K562 (cell line): ENCODE measurements at regions not wholly inside any gene's neighbourhood (a gene's known extent, or its start where the extent isn't known, plus 50 kb on each side); places are given as distances from the start of the nearest gene placed in this dataset.

ENCODE experiments used
- ATAC-seq: fragments of 200-7000 bp; cut with Tn5 transposase; 3 replicates; pipeline ENCODE4 v1.9.1; 2020; ENCODE audit warnings: moderate library complexity
- BruUV-seq: library from RNA; stranded (reverse); fragments of 400-500 nt; replicated peaks from 2 replicates; lab custom pipeline; 2021; lab: Mats Ljungman, UMichigan
- CTCF ChIA-PET: fragments of 300-600 bp; formaldehyde crosslinking; extraction: SDS; loops from one replicate; lab custom pipeline; 2021; ENCODE audit warnings: low intra/inter-chr PET ratio; lab: Yijun Ruan, JAX
- POLR2A ChIA-PET: fragments of 300-600, 350-650 bp; sonication (Branson Sonifier 250); formaldehyde crosslinking; extraction: SDS; loops from one replicate; lab custom pipeline; 2021; ENCODE audit warnings: antibody characterized with exemption, inconsistent platforms; lab: Yijun Ruan, JAX
- DNase-seq, 4 experiments: peaks; one replicate each; pipeline versions ENCODE4 v3.0.0 to v3.0.0-alpha.2; 2011 to 2018; ENCODE audit warnings: low spot score in 3 of 4, mixed read lengths in 3 of 4; ENCODE audit errors: extremely low read depth in 1 of 4
- FAIRE-seq: peaks from 2 replicates; lab custom pipeline; 2011; peaks lifted over from hg19 to GRCh38; lab: Jason Lieb, UNC
- H2AFZ ChIP-seq: 2 replicates; pipeline ENCODE4 v1.6.0; 2011; ENCODE audit warnings: low read depth, low read length, control low read depth, inconsistent platforms
- H3K27ac ChIP-seq: fragments of 200-600 bp; 3 replicates; pipeline ENCODE4 v1.8.0; 2011; ENCODE audit warnings: low read depth, mild to moderate bottlenecking, control low read depth, inconsistent platforms, low read length, moderate library complexity, mixed read lengths; ENCODE audit errors: extremely low read depth
- H3K27me3 ChIP-seq, 2 experiments: fragments of 300-600 bp in 1 of 2; 2 replicates in 1 of 2; 3 replicates in 1 of 2; pipeline versions ENCODE4 v1.6.0 to v1.8.0; 2011; ENCODE audit warnings: inconsistent platforms in 2 of 2, low read length in 2 of 2, mild to moderate bottlenecking in 1 of 2, mixed read lengths in 1 of 2, moderate library complexity in 1 of 2; ENCODE audit not compliant: control insufficient read depth in 2 of 2, insufficient read depth in 2 of 2
- H3K36me3 ChIP-seq: fragments of 300-600 bp; 3 replicates; pipeline ENCODE4 v1.8.0; 2011; ENCODE audit warnings: mild to moderate bottlenecking, low read length, inconsistent platforms; ENCODE audit not compliant: control insufficient read depth, insufficient read depth
- H3K4me1 ChIP-seq, 2 experiments: fragments of 200-600 bp in 1 of 2; replicated peaks in 1 of 2; 2 replicates in 1 of 2; 3 replicates in 1 of 2; pipeline versions ENCODE4 v1.5.1 to v1.8.0; 2011; ENCODE audit warnings: inconsistent platforms in 2 of 2, low read length in 2 of 2, mild to moderate bottlenecking in 1 of 2, mixed read lengths in 1 of 2, moderate library complexity in 1 of 2; ENCODE audit not compliant: control insufficient read depth in 2 of 2, insufficient read depth in 2 of 2
- H3K4me2 ChIP-seq: 2 replicates; pipeline ENCODE4 v1.6.1; 2011; ENCODE audit warnings: low read length, control low read depth, inconsistent platforms, mixed read lengths; ENCODE audit not compliant: insufficient read depth
- H3K4me3 ChIP-seq: fragments of 200-600 bp; sonication (generic), shearing (Covaris generic); 2 replicates; pipeline ENCODE4 v1.5.1; 2016; ENCODE audit warnings: control low read depth, inconsistent platforms
- H3K79me2 ChIP-seq: fragments of 200-600 bp; 3 replicates; pipeline ENCODE4 v1.8.0; 2011; ENCODE audit warnings: low read length, inconsistent platforms; ENCODE audit not compliant: control insufficient read depth, insufficient read depth
- H3K9ac ChIP-seq, 2 experiments: 2 replicates each; pipeline versions ENCODE4 v1.6.0 to v1.6.1; 2011; ENCODE audit warnings: low read depth in 2 of 2, low read length in 2 of 2, control low read depth in 1 of 2, inconsistent platforms in 1 of 2, mild to moderate bottlenecking in 1 of 2, mixed read lengths in 1 of 2; ENCODE audit not compliant: insufficient read depth in 1 of 2
- H3K9me1 ChIP-seq: one replicate; pipeline ENCODE4 v1.6.0; 2011; ENCODE audit warnings: inconsistent platforms, mild to moderate bottlenecking, low read length, moderate library complexity; ENCODE audit not compliant: control insufficient read depth, insufficient read depth
- H3K9me3 ChIP-seq: replicated peaks from 2 replicates; pipeline ENCODE4 v1.5.1; 2011; ENCODE audit warnings: low read depth, low read length, inconsistent platforms; ENCODE audit not compliant: control insufficient read depth, insufficient read depth
- H4K20me1 ChIP-seq: replicated peaks from 2 replicates; pipeline ENCODE4 v1.6.1; 2011; ENCODE audit warnings: low read length, inconsistent platforms, mixed read lengths; ENCODE audit not compliant: control insufficient read depth, insufficient read depth
- HEY1 ChIP-seq: fragments of 250-450 bp; sonication (Bioruptor Pico); IDR thresholded peaks from 2 replicates; pipeline ENCODE4 v1.5.0; 2020; ENCODE audit warnings: mild to moderate bottlenecking, moderate library complexity, borderline replicate concordance
- JUN ChIP-seq, 2 experiments: sonication (generic) in 1 of 2; formaldehyde crosslinking in 1 of 2; IDR thresholded peaks; 2 replicates each; pipeline versions ENCODE4 v1.6.1 to v1.8.0; 2012 to 2022; ENCODE audit warnings: borderline replicate concordance in 2 of 2, mild to moderate bottlenecking in 2 of 2, improper control_type of control experiment in 1 of 2, low read depth in 1 of 2, low read length in 1 of 2, missing genetic modification reagents in 1 of 2
- LARP7 ChIP-seq: fragments of 450-650 bp; IDR thresholded peaks from 2 replicates; pipeline ENCODE4 v1.6.1; 2016
- MAFF ChIP-seq: IDR thresholded peaks from 2 replicates; pipeline ENCODE4 v1.6.1; 2012; ENCODE audit warnings: low read length, improper control_type of control experiment
- MAFK ChIP-seq: IDR thresholded peaks from 2 replicates; pipeline ENCODE4 v1.6.1; 2011; ENCODE audit warnings: low read length, improper control_type of control experiment
- ZNF780A ChIP-seq: fragments of 250-450 bp; sonication (Bioruptor Pico); IDR thresholded peaks from 2 replicates; pipeline ENCODE4 v1.5.0; 2021; ENCODE audit warnings: mild to moderate bottlenecking
- WGBS: fragments of 100-300 bp; shearing (Covaris generic); methylation state at CpG from one replicate; pipeline ENCODE4 v1.1.6; 2016; ENCODE audit warnings: low coverage, mixed read lengths; ENCODE audit not compliant: insufficient coverage; ENCODE audit errors: missing lambda C conversion rate; 5-methylcytosine and 5-hydroxymethylcytosine counted together
- in situ Hi-C: fragments of 300-500 bp; cut with MboI; formaldehyde crosslinking; loops from 4 replicates; pipeline ENCODE4 v1.15.0; 2018; ENCODE audit warnings: inconsistent platforms, mixed read lengths
- intact Hi-C: fragments of 100-400 bp; cut with micrococcal nuclease; formaldehyde crosslinking; loops from 2 replicates; pipeline ENCODE4 v1.14.2; 2022

DNA sequence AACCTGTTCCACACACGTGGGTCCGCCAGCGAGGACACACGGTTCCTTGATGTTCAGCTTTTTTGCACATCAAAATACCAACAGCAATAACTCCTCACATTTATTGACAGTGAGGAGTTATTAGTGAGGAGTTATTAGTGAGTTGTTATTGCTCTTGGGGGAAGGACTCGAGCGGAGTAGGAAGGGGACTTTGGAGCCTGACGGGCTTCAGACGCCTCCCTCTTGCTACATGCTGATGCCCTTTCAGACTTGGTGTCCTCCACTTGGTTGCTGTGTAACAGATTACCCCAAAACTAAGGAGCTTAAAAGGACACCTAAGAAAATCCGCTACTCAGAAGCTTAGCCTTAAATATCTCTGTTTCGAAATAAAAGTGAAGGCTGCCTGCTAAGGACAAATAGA lies 181.9 kb upstream of the MSX2 start (continued):
- no peak for TF ChIP-seq JUN (IDR thresholded peaks at IDR 0.05; ENCODE audit: borderline replicate concordance, low read depth, low read length)
- TF ChIP-seq JUN (CRISPR knock-in tag; IDR thresholded peaks at IDR 0.05; ENCODE audit: borderline replicate concordance) = no peak
- TF ChIP-seq MAFK = no peak

GRCh38 chr5:174545926-174546325 lies 178.5 kb upstream of the MSX2 start:
- H3K4me1 ChIP-seq = no peaks in the 10 kb centered on the region
- H3K9me1 ChIP-seq = no peaks in the 10 kb centered on the region
- no peaks in the 10 kb centered on the region for H3K79me2 ChIP-seq
- no peak overlapping the region for H3K4me3 ChIP-seq
- FAIRE-seq (no peak), DNase-seq (no peak), ATAC-seq (no peak)
- intact Hi-C loops (no loop called here), in situ Hi-C loops (no loop called here)
- TF ChIP-seq HEY1 (no peak), LARP7 (no peak), MAFF (no peak), ZNF780A (CRISPR knock-in tag) (no peak)
- CTCF ChIA-PET = no interaction called here
- no peak overlapping the region for H3K9ac ChIP-seq
- H3K9me3 ChIP-seq = no peaks in the 10 kb centered on the region
- H3K36me3 ChIP-seq = no peaks in the 10 kb centered on the region
- H4K20me1 ChIP-seq = no peaks in the 10 kb centered on the region
- POLR2A ChIA-PET = interaction anchor here (1.2 kb wide), 1 partner anchor 28 kb away, joined by 4 read pairs; no protein-coding TSS in a partner anchor
- no TSS peak for BruUV-seq
- H3K4me2 ChIP-seq = no peak overlapping the region
- peaks cover 24 to 37% of the 10 kb centered on the region in 2 experiments for H3K27me3 ChIP-seq
- 0% methylated on average over 3 of the region's 3 CpGs for WGBS
- no peak overlapping the region for H2AFZ ChIP-seq
- no peak overlapping the region for H3K27ac ChIP-seq
